AG04449 (cell line): ENCODE measurements at regions not wholly inside any gene's neighbourhood (a gene's known extent, or its start where the extent isn't known, plus 50 kb on each side); places are given as distances from the start of the nearest gene placed in this dataset.
"Not testable (repeated sequence)": the region's sequence is repeated elsewhere in the genome, so short reads cannot be mapped to it uniquely, and the experiment has no call there.

Experiments used
- CTCF ChIA-PET: fragments of 350-600 bp; formaldehyde crosslinking; extraction: SDS; loops from one replicate; lab custom pipeline; 2021; ENCODE audit warnings: antibody characterized with exemption; lab: Yijun Ruan, JAX
- POLR2A ChIA-PET: fragments of 400-600, 350-600 bp; formaldehyde crosslinking; extraction: SDS; loops from one replicate; lab custom pipeline; 2020; ENCODE audit warnings: antibody characterized with exemption, inconsistent platforms; lab: Yijun Ruan, JAX
- DNase-seq: peaks from one replicate; pipeline ENCODE4 v3.0.0-alpha.2; 2010; ENCODE audit warnings: low read depth, low spot score
- H3K4me3 ChIP-seq: 2 replicates; pipeline ENCODE4 v1.5.1; 2011; ENCODE audit warnings: low read depth, mild to moderate bottlenecking, control low read depth, low read length
- TF ChIP-seq, protein P1 (sequence below): IDR thresholded peaks from one replicate; pipeline ENCODE4 v1.5.1; 2011; ENCODE audit warnings: mild to moderate bottlenecking, moderate library complexity, low read length, control low read depth, inconsistent platforms; ENCODE audit not compliant: insufficient read depth; ENCODE audit errors: missing control alignments

DNA sequence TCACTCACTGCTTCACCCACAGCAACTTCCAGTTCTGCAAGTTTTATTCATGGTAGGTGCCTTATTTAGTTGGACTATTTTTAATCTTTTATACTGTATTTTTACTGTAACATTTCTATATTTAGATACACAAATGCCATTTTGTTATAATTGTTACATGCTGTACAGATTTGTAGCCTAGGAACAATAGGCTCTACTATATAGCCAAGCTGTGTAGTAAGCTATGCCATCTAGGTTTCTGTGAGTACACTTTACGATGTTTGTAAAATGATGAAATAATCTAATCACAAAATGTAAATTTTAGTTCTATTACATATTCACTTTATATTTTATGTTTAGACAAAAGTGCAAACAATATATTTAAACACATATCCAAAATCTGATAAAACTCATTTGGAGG is 1187.8 kb downstream of the TECRL start:
- TF ChIP-seq, protein P1, sequence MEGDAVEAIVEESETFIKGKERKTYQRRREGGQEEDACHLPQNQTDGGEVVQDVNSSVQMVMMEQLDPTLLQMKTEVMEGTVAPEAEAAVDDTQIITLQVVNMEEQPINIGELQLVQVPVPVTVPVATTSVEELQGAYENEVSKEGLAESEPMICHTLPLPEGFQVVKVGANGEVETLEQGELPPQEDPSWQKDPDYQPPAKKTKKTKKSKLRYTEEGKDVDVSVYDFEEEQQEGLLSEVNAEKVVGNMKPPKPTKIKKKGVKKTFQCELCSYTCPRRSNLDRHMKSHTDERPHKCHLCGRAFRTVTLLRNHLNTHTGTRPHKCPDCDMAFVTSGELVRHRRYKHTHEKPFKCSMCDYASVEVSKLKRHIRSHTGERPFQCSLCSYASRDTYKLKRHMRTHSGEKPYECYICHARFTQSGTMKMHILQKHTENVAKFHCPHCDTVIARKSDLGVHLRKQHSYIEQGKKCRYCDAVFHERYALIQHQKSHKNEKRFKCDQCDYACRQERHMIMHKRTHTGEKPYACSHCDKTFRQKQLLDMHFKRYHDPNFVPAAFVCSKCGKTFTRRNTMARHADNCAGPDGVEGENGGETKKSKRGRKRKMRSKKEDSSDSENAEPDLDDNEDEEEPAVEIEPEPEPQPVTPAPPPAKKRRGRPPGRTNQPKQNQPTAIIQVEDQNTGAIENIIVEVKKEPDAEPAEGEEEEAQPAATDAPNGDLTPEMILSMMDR: no peak
- DNase-seq: no peak
- H3K4me3 ChIP-seq: no peak overlapping the region
- CTCF ChIA-PET: no interaction called here
- POLR2A ChIA-PET: no interaction called here

GRCh38 chr4:63218856-63219255 is 1190.4 kb downstream of the TECRL start:
- ChIA-PET POLR2A (no interaction called here), CTCF (no interaction called here)
- TF ChIP-seq, protein P1: no peak
- no peak for DNase-seq
- no peak overlapping the region for H3K4me3 ChIP-seq

GRCh38 chr4:63214076-63214475 is 1195.2 kb downstream of the TECRL start:
- ChIA-PET POLR2A (no interaction called here), CTCF (no interaction called here)
- TF ChIP-seq, protein P1: no peak
- no peak for DNase-seq
- H3K4me3 ChIP-seq: no peak overlapping the region

- ChIA-PET POLR2A (no interaction called here), CTCF (no interaction called here)
- no peak for DNase-seq
- no peak overlapping the region for H3K4me3 ChIP-seq
- TF ChIP-seq, protein P1: no peak
These were observed 1197.3 kb downstream of the TECRL start for GRCh38 chr4:63211776-63212479.

- TF ChIP-seq, protein P1: no peak
- DNase-seq: no peak
- ChIA-PET POLR2A (no interaction called here), CTCF (no interaction called here)
- H3K4me3 ChIP-seq: no peak overlapping the region
These were observed 1197.9 kb downstream of the TECRL start for GRCh38 chr4:63211375-63211774.

DNA sequence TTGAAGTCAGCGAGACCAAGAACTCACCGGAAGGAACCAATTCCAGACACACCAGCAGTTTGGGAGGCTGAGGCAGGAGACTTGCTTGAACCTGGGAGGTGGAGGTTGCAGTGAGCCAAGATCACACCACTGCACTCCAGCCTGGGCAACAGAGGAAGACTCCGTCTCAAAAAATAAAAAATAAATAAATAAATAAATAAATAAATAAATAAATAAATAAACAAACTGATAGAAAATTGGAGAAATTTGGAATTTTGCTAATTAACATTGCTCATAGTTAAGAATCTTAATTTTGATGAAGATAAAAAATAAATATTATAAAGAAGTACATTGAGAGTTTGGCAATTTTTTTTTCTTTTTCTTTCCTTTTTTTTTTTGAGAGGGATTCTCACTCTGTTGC is 1216.2 kb downstream of the TECRL start:
- POLR2A ChIA-PET, H3K4me3 ChIP-seq, DNase-seq, CTCF ChIA-PET: not testable (repeated sequence)

- DNase-seq: no peak
- TF ChIP-seq, protein P1: no peak
- H3K4me3 ChIP-seq: no peak overlapping the region
- POLR2A ChIA-PET: no interaction called here
- CTCF ChIA-PET: no interaction called here
These were observed 1237.9 kb downstream of the TECRL start for GRCh38 chr4:63171341-63171740.
